Lower lobe of right lung (tissue), 2 donors: ENCODE measurements at regions not wholly inside any gene's neighbourhood (a gene's known extent, or its start where the extent isn't known, plus 50 kb on each side); places are given as distances from the start of the nearest gene placed in this dataset.

Experiments used
- ATAC-seq, 2 donors: fragments of 200-7000 bp; cut with Tn5 transposase; one replicate each; pipeline ENCODE4 v1.9.1; 2020 to 2022; ENCODE audit warnings: mild to moderate bottlenecking in 2 of 2, moderate library complexity in 2 of 2
- DNase-seq: peaks from one replicate; pipeline ENCODE4 v3.0.0-alpha.2; 2020
- H3K27ac ChIP-seq: fragments of 200-600 bp; one replicate; pipeline ENCODE4 v1.8.0; 2022
- H3K27me3 ChIP-seq: fragments of 200-600 bp; one replicate; pipeline ENCODE4 v1.8.0; 2022; ENCODE audit warnings: low read depth
- H3K36me3 ChIP-seq: fragments of 200-600 bp; one replicate; pipeline ENCODE4 v1.8.0; 2022; ENCODE audit warnings: mild to moderate bottlenecking
- H3K4me1 ChIP-seq: fragments of 200-600 bp; one replicate; pipeline ENCODE4 v1.8.0; 2022
- H3K4me3 ChIP-seq: fragments of 200-600 bp; one replicate; pipeline ENCODE4 v1.8.0; 2022; ENCODE audit warnings: mild to moderate bottlenecking
- H3K9me3 ChIP-seq: fragments of 200-600 bp; one replicate; pipeline ENCODE4 v1.8.0; 2022
- CTCF ChIP-seq: fragments of 200-600 bp; IDR thresholded peaks from one replicate; pipeline ENCODE4 v1.8.0; 2022; ENCODE audit warnings: antibody characterized with exemption, mild to moderate bottlenecking
- intact Hi-C: fragments of 100-400 bp; cut with DNase I; formaldehyde crosslinking; loops from one replicate; pipeline ENCODE4 v1.11.0; 2022
- donor health status: DM: no; HTN: yes; CAD: no; lungs with severe emphysema.

DNA sequence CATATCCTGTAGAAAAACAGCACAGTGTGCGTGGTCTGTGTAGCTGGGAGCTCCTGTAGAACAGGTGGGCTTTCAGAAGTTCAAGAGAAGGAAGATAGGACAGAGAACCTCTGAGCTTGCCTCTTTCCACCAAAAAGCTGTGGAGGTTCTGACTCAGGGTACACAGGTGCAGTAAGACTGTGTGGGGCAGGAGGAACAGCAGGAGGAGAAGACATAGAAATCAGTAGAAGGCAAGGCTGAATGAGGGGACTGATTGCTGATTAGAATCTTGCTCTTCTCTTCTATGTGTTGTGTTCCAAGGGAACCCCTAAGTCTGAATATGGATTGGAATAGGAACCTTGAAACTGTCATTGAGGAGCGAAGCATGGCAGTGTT is 122.7 kb downstream of the AKAP11 start:
- H3K27me3 ChIP-seq, result no peaks in the 10 kb centered on the region
- H3K27ac ChIP-seq, result peak overlapping the region; percentile 34
- no peaks in the 10 kb centered on the region for H3K36me3 ChIP-seq
- H3K4me3 ChIP-seq, result no peak overlapping the region
- ATAC-seq, result no peak
- H3K4me1 ChIP-seq, result peaks cover 20% of the 10 kb centered on the region
- no peak for TF ChIP-seq CTCF
- no peak for DNase-seq
- intact Hi-C loops, result no loop called here
- H3K9me3 ChIP-seq, result no peaks in the 10 kb centered on the region

- H3K4me1 ChIP-seq, result peaks cover 20% of the 10 kb centered on the region
- H3K4me3 ChIP-seq, result no peak overlapping the region
- H3K27ac ChIP-seq, result peak overlapping the region; percentile 34
- no peak for TF ChIP-seq CTCF
- no peak for ATAC-seq
- H3K27me3 ChIP-seq, result no peaks in the 10 kb centered on the region
- intact Hi-C loops, result no loop called here
- H3K9me3 ChIP-seq, result no peaks in the 10 kb centered on the region
- no peaks in the 10 kb centered on the region for H3K36me3 ChIP-seq
- no peak for DNase-seq
Measured at GRCh38 chr13:42395086-42395821, 123.3 kb downstream of the AKAP11 start.

DNA sequence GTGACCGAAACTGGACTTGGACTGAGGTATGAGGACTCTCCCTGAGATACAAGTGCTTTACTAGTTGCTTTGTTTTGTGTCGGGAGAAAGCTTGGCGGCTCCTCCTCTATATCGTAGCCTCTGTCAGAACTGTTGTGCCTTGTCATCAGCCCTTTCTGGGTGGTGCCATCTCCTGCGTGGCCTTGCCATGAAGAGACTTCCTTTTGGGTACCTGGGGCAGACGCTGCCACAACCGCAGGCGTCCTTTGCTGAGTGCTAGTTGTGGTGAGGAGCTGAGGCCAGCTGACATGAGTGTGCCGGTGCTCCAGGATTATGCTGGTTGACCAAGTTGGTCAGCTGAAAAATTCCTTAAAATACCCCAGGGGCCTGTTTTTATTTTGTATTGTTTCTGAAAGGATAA is 124.5 kb downstream of the AKAP11 start:
- no peak overlapping the region for H3K4me3 ChIP-seq
- ATAC-seq (no peak), DNase-seq (no peak)
- H3K36me3 ChIP-seq, result no peaks in the 10 kb centered on the region
- no peak for TF ChIP-seq CTCF
- no peaks in the 10 kb centered on the region for H3K9me3 ChIP-seq
- intact Hi-C loops, result no loop called here
- no peak overlapping the region for H3K27ac ChIP-seq
- peaks cover 20% of the 10 kb centered on the region for H3K4me1 ChIP-seq
- no peaks in the 10 kb centered on the region for H3K27me3 ChIP-seq

- intact Hi-C loops, result no loop called here
- H3K4me3 ChIP-seq, result no peak overlapping the region
- no peak overlapping the region for H3K27ac ChIP-seq
- peaks cover 20% of the 10 kb centered on the region for H3K4me1 ChIP-seq
- no peaks in the 10 kb centered on the region for H3K36me3 ChIP-seq
- H3K9me3 ChIP-seq, result no peaks in the 10 kb centered on the region
- DNase-seq (no peak), ATAC-seq (no peak)
- no peaks in the 10 kb centered on the region for H3K27me3 ChIP-seq
- no peak for TF ChIP-seq CTCF
Measured at GRCh38 chr13:42396901-42397655, 125.1 kb downstream of the AKAP11 start.

DNA sequence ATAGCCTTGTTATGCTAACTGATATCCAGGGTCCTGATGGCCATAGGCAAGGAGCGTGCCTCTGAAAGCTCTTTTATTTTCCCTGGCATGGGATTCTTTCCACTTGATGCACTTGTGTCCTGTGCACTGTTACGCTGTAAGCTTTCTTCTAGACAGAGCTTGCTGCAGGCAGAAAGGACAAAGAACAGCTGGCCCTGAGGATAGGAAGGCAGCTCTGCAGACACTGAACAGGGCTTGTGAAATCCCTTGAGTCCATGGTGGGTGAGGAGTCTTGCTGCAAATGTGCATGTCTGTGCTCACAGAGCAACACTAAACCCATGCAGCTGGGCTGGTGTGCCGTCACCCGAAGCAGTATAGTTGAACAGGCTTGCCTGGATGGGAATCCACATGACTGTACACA is 126.6 kb downstream of the AKAP11 start:
- intact Hi-C loops, result no loop called here
- Histone ChIP-seq H3K36me3 (no peaks in the 10 kb centered on the region), H3K4me1 (peaks cover 18% of the 10 kb centered on the region), H3K4me3 (no peak overlapping the region), H3K27me3 (no peaks in the 10 kb centered on the region), H3K9me3 (no peaks in the 10 kb centered on the region), H3K27ac (no peak overlapping the region)
- DNase-seq (no peak), ATAC-seq (no peak)
- no peak for TF ChIP-seq CTCF
